Astrocyte (in vitro differentiated cells and primary cell): ENCODE measurements at regions not wholly inside any gene's neighbourhood (a gene's known extent, or its start where the extent isn't known, plus 50 kb on each side); places are given as distances from the start of the nearest gene placed in this dataset.

ENCODE experiments used
- DNase-seq: peaks from one replicate; pipeline ENCODE4 v3.0.0-alpha.2; 2010; ENCODE audit warnings: low read depth
- FAIRE-seq: peaks from 2 replicates; lab custom pipeline; 2011; peaks lifted over from hg19 to GRCh38; lab: Jason Lieb, UNC
- H2AFZ ChIP-seq: 2 replicates; pipeline ENCODE4 v1.6.0; 2012; ENCODE audit warnings: low read depth, low read length, inconsistent platforms
- H3K27ac ChIP-seq: 2 replicates; pipeline ENCODE4 v1.5.1; 2011; ENCODE audit warnings: low read depth, low read length, inconsistent platforms
- H3K27me3 ChIP-seq: 2 replicates; pipeline ENCODE4 v1.6.0; 2011; ENCODE audit warnings: low read length, inconsistent platforms; ENCODE audit not compliant: insufficient read depth
- H3K36me3 ChIP-seq: 2 replicates; pipeline ENCODE4 v1.5.1; 2011; ENCODE audit warnings: low read length, inconsistent platforms; ENCODE audit not compliant: insufficient read depth
- H3K4me1 ChIP-seq: 2 replicates; pipeline ENCODE4 v1.5.1; 2011; ENCODE audit warnings: low read length, inconsistent platforms; ENCODE audit not compliant: insufficient read depth
- H3K4me2 ChIP-seq: 2 replicates; pipeline ENCODE4 v1.6.0; 2012; ENCODE audit warnings: low read length, inconsistent platforms
- H3K4me3 ChIP-seq: 2 replicates; pipeline ENCODE4 v1.5.1; 2011; ENCODE audit warnings: low read depth, mild to moderate bottlenecking, low read length, inconsistent platforms; ENCODE audit not compliant: insufficient read depth
- H3K79me2 ChIP-seq: 2 replicates; pipeline ENCODE4 v1.6.0; 2012; ENCODE audit warnings: mild to moderate bottlenecking, low read length, inconsistent platforms; ENCODE audit not compliant: insufficient read depth
- H3K9ac ChIP-seq: 2 replicates; pipeline ENCODE4 v1.6.0; 2012; ENCODE audit warnings: mild to moderate bottlenecking, low read length, inconsistent platforms
- H3K9me3 ChIP-seq: 2 replicates; pipeline ENCODE4 v1.5.1; 2012; ENCODE audit warnings: low read depth, mild to moderate bottlenecking, low read length, inconsistent platforms; ENCODE audit not compliant: insufficient read depth
- H4K20me1 ChIP-seq: 2 replicates; pipeline ENCODE4 v1.6.0; 2012; ENCODE audit warnings: low read length, inconsistent platforms; ENCODE audit not compliant: insufficient read depth
- H3K27ac Mint-ChIP-seq: one replicate; pipeline ENCODE4 v1.8.0; 2021; ENCODE audit warnings: mild to moderate bottlenecking, mixed read lengths; ENCODE audit not compliant: unreplicated experiment
- H3K27me3 Mint-ChIP-seq: one replicate; pipeline ENCODE4 v1.8.0; 2021; ENCODE audit warnings: low read depth, mixed read lengths; ENCODE audit not compliant: unreplicated experiment
- H3K36me3 Mint-ChIP-seq: one replicate; pipeline ENCODE4 v1.8.0; 2021; ENCODE audit warnings: low read depth, mixed read lengths; ENCODE audit not compliant: unreplicated experiment
- H3K4me1 Mint-ChIP-seq: one replicate; pipeline ENCODE4 v1.8.0; 2021; ENCODE audit warnings: low read depth, mixed read lengths; ENCODE audit not compliant: unreplicated experiment
- H3K4me3 Mint-ChIP-seq: one replicate; pipeline ENCODE4 v1.8.0; 2021; ENCODE audit warnings: mild to moderate bottlenecking, moderate library complexity, mixed read lengths; ENCODE audit not compliant: unreplicated experiment
- H3K9me3 Mint-ChIP-seq: one replicate; pipeline ENCODE4 v1.8.0; 2021; ENCODE audit warnings: mild to moderate bottlenecking, mixed read lengths; ENCODE audit not compliant: unreplicated experiment
- EZH2 ChIP-seq: IDR thresholded peaks from 2 replicates; pipeline ENCODE4 v1.6.1; 2012; ENCODE audit warnings: mild to moderate bottlenecking, low read length, inconsistent platforms; ENCODE audit not compliant: insufficient read depth
- TF ChIP-seq, protein P1 (sequence below): IDR thresholded peaks from 2 replicates; pipeline ENCODE4 v1.5.1; 2011; ENCODE audit warnings: low read depth, mild to moderate bottlenecking, inconsistent platforms, low read length, moderate library complexity; ENCODE audit not compliant: insufficient read depth

- Mint-ChIP-seq H3K9me3 (no peaks in the 10 kb centered on the region), H3K36me3 (no peaks in the 10 kb centered on the region), H3K27me3 (no peaks in the 10 kb centered on the region), H3K4me3 (no peak overlapping the region), H3K4me1 (no peaks in the 10 kb centered on the region), H3K27ac (no peak overlapping the region)
- DNase-seq (no peak), FAIRE-seq (no peak)
- Histone ChIP-seq H2AFZ (no peak overlapping the region), H3K36me3 (no peaks in the 10 kb centered on the region), H3K79me2 (no peaks in the 10 kb centered on the region), H3K4me1 (no peaks in the 10 kb centered on the region), H3K9ac (no peak overlapping the region), H3K9me3 (no peaks in the 10 kb centered on the region), H3K4me2 (no peak overlapping the region), H3K27me3 (no peaks in the 10 kb centered on the region), H3K27ac (no peak overlapping the region), H3K4me3 (no peak overlapping the region), H4K20me1 (no peaks in the 10 kb centered on the region)
- TF ChIP-seq, protein P1, sequence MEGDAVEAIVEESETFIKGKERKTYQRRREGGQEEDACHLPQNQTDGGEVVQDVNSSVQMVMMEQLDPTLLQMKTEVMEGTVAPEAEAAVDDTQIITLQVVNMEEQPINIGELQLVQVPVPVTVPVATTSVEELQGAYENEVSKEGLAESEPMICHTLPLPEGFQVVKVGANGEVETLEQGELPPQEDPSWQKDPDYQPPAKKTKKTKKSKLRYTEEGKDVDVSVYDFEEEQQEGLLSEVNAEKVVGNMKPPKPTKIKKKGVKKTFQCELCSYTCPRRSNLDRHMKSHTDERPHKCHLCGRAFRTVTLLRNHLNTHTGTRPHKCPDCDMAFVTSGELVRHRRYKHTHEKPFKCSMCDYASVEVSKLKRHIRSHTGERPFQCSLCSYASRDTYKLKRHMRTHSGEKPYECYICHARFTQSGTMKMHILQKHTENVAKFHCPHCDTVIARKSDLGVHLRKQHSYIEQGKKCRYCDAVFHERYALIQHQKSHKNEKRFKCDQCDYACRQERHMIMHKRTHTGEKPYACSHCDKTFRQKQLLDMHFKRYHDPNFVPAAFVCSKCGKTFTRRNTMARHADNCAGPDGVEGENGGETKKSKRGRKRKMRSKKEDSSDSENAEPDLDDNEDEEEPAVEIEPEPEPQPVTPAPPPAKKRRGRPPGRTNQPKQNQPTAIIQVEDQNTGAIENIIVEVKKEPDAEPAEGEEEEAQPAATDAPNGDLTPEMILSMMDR, result no peak
- no peak for TF ChIP-seq EZH2
Observed at GRCh38 chr3:78529601-78530000, 1238.2 kb downstream of the ROBO1 start.

DNA sequence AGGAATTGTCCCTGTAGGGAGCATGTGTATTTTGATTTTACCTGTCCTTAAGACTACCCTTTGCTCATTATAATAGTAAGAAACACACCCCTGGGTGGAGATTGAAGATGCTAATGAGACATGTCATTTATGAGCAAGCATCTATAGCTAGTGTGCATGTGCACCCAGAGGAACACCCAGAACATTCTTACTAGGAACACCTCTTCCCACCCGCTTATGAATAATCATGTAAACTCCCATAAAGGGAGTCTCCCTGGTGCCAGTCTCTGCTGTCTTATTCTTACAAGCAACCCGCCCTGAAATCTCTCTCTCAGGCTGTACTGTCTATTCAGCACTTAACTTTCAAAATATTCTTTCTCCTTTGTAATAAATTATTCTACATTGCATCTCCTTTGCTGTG is 1227.3 kb downstream of the ROBO1 start:
- Mint-ChIP-seq H3K27ac (no peak overlapping the region), H3K4me3 (no peak overlapping the region), H3K27me3 (no peaks in the 10 kb centered on the region), H3K9me3 (peaks cover 3% of the 10 kb centered on the region), H3K36me3 (no peaks in the 10 kb centered on the region), H3K4me1 (no peaks in the 10 kb centered on the region)
- no peak for DNase-seq
- H4K20me1 ChIP-seq, result no peaks in the 10 kb centered on the region
- no peaks in the 10 kb centered on the region for H3K9me3 ChIP-seq
- H3K36me3 ChIP-seq, result no peaks in the 10 kb centered on the region
- H3K9ac ChIP-seq, result no peak overlapping the region
- TF ChIP-seq EZH2, result no peak
- H3K27me3 ChIP-seq, result no peaks in the 10 kb centered on the region
- no peak overlapping the region for H2AFZ ChIP-seq
- no peak overlapping the region for H3K27ac ChIP-seq
- H3K79me2 ChIP-seq, result no peaks in the 10 kb centered on the region
- no peak for FAIRE-seq
- H3K4me3 ChIP-seq, result no peak overlapping the region
- H3K4me2 ChIP-seq, result no peak overlapping the region
- H3K4me1 ChIP-seq, result no peaks in the 10 kb centered on the region

GRCh38 chr3:78545827-78546226 is 1222.0 kb downstream of the ROBO1 start:
- Histone ChIP-seq H3K9ac (no peak overlapping the region), H4K20me1 (no peaks in the 10 kb centered on the region), H3K4me1 (no peaks in the 10 kb centered on the region), H3K36me3 (no peaks in the 10 kb centered on the region), H3K4me3 (no peak overlapping the region), H3K4me2 (no peak overlapping the region), H2AFZ (no peak overlapping the region), H3K9me3 (no peaks in the 10 kb centered on the region), H3K79me2 (no peaks in the 10 kb centered on the region), H3K27ac (no peak overlapping the region), H3K27me3 (no peaks in the 10 kb centered on the region)
- H3K27ac Mint-ChIP-seq, result no peak overlapping the region
- peaks cover 1% of the 10 kb centered on the region for H3K4me1 Mint-ChIP-seq
- H3K36me3 Mint-ChIP-seq, result no peaks in the 10 kb centered on the region
- no peaks in the 10 kb centered on the region for H3K9me3 Mint-ChIP-seq
- H3K27me3 Mint-ChIP-seq, result no peaks in the 10 kb centered on the region
- DNase-seq (no peak), FAIRE-seq (no peak)
- no peak overlapping the region for H3K4me3 Mint-ChIP-seq
- TF ChIP-seq, protein P1, result no peak
- no peak for TF ChIP-seq EZH2
